GM21723 (cell line): ENCODE measurements at regions not wholly inside any gene's neighbourhood (a gene's known extent, or its start where the extent isn't known, plus 50 kb on each side); places are given as distances from the start of the nearest gene placed in this dataset.
A peak's percentile ranks its signal among the peaks of the same experiment; 100 is the strongest.

Source experiments
- ATAC-seq: cut with Tn5 transposase; IDR thresholded peaks from one replicate; pipeline ENCODE4 v1.9.1; 2021; ENCODE audit warnings: mild to moderate bottlenecking, moderate library complexity; ENCODE audit not compliant: unreplicated experiment

DNA sequence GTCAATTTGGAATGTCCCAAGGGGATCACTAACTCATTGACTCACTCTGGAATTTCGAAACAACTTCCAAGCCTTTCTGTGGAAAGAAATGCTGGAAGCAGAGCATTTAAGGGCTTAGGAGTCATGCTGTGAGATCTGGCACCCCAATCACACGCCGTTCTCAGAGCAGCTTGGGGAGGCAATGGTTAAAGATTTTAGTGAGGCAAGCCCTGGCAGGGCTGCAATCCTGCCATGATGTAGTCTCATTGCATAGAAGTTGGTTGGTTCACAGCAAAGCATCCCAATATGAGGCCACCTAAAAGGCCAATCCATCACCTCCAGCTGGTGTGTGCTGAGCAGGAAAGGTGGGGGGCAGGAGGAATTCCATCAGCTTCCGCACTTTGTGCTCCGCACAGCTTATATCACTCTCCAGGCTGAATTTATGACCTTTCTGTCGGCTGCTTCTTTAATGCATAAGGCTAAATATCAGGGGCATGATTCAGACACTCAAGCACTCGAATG is 1043.9 kb upstream of the POU3F3 start:
- no peak for ATAC-seq

GRCh38 chr2:103810875-103811274 is 1043.0 kb upstream of the POU3F3 start:
- ATAC-seq: no peak

DNA sequence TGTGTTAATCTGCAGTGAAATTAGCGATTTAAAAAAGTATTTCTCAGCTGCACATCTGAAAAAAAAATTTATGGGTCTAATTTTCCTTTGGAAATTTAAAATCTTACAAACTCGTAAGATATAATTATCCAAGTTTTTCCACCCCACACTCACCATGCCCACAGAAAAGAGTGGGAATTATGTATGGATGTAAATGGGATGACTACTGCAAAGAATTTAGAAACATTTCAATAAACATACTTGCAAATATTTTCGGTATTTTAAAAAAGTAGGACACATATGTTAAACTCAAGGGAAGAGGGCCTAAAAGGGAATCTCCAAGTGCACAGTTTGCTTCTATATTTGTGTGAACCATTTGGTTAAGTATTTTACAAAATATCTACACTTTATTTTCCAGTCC is 1039.9 kb upstream of the POU3F3 start:
- no peak for ATAC-seq

DNA sequence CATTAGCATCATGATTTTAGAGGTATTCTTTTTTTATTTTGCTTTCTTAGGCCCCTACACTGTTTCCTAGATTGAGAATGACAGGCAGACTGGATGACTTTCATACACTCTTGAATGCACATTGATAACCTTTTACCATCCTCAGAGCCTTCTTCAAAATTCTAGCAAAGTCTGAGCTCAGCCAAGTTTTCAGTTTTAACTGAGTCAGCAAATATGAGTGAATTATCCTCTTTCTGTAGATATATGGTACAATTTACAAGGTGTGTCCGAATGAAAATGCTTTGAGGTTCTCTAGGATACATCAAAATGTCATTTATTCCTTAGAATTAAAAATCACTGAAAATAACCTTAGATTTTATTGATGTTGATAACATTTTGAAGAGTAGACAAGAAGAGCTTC is 1038.2 kb upstream of the POU3F3 start:
- ATAC-seq: no peak

- ATAC-seq: no peak
These were observed 1036.2 kb upstream of the POU3F3 start for GRCh38 chr2:103817746-103818145.

DNA sequence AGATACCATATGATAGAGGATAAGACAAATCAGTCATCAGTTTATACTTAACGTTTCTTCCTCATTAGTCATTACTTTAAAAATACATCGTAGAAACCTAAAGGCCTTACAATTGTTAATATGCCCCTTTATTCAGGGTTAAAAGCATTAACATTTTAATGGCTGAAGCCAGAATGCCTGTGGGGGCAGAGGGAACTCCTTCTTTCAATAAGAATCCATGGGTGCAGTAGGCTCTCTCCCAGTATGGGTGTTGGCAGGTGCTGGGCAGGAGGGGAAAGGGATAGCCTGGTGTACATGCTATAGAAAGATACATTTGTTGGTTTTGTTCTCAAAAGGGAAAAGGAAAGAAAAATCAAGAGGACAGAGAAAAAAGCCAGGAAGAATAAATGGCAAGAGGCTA is 1035.7 kb upstream of the POU3F3 start:
- no peak for ATAC-seq

DNA sequence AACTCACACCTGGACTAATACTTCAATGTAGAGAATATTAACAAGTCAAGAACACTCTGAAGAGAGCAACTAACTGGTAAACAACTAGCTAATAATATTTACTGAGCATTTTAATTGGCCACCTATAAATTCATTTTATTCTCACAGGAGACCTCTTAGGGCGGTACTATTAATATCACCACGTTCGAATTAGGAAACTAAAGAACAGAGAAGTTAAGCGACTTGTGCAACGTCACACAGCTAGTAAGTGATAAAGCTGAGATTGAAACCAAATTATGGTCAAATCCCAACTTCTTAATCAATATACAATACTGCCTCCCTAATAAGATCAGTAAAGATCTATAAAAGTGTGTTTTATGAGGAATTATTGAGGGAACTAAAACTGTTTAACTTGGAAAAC is 1034.3 kb upstream of the POU3F3 start:
- ATAC-seq: no peak

GRCh38 chr2:103823847-103824246 is 1030.1 kb upstream of the POU3F3 start:
- ATAC-seq: no peak

GRCh38 chr2:103847276-103847675 is 1006.6 kb upstream of the POU3F3 start:
- no peak for ATAC-seq

- ATAC-seq: no peak
These were observed 994.7 kb upstream of the POU3F3 start for GRCh38 chr2:103859238-103859637.

DNA sequence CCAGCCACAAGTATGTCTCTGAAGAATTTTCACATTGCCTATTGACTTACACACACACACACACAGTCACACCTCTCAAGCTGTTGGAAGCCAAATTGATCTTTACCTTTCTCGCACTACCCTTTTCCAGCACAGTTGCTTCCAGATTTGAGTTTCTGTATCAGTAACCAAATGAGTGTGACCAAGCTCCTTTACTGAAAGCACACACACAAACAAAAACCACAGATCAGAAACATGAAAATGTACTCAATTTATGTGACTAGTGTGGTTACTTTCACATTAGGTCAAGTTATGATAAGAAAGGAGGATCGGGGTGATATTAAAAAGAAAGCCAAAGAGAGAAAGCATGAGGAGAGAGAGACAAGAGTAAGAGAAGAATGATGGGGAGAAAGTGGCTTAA is 993.9 kb upstream of the POU3F3 start:
- ATAC-seq: peak; percentile 52

DNA sequence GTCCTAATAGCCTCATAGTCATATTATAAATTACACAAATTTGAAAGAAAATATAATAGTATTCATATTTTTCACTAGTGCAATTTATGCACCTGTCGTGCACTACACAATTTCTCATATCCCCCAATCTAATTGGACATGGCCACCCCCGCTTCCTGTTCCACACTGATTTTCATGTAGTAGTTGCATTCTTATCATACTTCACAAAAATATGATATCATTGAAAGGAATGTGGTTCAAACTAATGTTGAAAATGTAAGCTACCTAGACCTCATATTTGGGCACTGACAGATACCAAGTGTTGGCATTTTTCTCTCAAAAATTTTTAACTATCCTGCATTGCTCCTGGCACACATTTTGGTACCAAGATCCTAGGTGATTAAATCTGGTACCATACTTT is 985.5 kb upstream of the POU3F3 start:
- ATAC-seq: no peak

- ATAC-seq: no peak
These were observed 980.1 kb upstream of the POU3F3 start for GRCh38 chr2:103873716-103874351.

DNA sequence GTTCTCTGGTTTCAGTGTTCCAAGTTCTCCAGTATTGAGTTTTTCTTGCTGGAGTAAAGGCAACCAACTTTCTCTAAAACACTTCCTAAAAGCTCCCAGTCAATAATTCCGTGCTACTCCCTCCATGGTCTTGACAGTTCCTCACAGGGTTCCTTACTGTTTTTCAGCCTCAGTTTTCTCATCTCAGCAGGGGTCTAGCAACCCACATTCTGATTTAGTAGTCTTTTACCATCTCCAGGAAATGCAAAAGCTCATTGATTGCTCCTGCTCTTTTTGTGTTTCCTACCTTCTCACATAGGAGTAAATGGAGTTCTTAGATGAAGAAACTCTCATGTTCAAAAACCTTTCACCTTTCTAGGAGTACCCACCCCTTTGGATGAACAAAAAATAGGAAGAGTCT is 978.8 kb upstream of the POU3F3 start:
- no peak for ATAC-seq

- no peak for ATAC-seq
These were observed 978.4 kb upstream of the POU3F3 start for GRCh38 chr2:103875531-103875930.

GRCh38 chr2:103876611-103877010 is 977.3 kb upstream of the POU3F3 start:
- no peak for ATAC-seq

GRCh38 chr2:103879101-103879500 is 974.8 kb upstream of the POU3F3 start:
- no peak for ATAC-seq

DNA sequence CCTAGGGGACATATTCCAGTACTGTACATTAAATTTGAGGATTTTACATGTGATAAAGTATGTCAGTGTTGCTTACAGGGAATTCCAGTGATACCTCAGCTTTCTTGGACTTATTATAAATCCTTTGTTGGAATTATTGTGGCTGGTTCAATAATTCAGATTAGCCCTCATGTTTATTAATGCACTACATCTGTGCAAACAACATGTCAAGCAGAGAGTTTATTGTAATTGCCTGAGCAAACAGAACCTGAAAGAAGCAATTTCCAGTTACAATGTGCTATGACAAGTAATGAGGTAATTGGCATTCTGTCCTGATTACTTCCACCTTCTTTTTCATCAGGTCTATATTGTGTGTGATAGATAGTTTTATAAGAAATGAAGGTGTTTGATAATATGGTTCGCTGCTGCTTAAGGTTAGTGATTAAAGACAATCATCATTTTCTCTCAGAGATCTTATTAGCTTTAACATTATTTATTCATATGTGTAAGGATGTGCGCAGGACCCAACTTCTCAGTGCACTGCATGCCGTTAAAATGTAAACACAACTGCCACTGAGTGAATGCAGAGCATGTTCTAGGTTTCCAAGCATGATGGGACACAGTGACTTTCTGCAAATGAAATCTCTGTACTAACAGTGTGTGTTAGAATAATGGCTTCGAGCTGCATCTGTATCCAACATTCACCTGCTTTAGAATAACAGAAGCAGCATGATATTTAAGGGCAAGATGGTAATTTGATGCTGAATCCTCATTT is 973.7 kb upstream of the POU3F3 start:
- ATAC-seq: no peak

GRCh38 chr2:103887625-103888024 is 966.3 kb upstream of the POU3F3 start:
- ATAC-seq: no peak

- no peak for ATAC-seq
These were observed 957.7 kb upstream of the POU3F3 start for GRCh38 chr2:103896182-103896581.

GRCh38 chr2:103898561-103898960 is 955.4 kb upstream of the POU3F3 start:
- no peak for ATAC-seq

DNA sequence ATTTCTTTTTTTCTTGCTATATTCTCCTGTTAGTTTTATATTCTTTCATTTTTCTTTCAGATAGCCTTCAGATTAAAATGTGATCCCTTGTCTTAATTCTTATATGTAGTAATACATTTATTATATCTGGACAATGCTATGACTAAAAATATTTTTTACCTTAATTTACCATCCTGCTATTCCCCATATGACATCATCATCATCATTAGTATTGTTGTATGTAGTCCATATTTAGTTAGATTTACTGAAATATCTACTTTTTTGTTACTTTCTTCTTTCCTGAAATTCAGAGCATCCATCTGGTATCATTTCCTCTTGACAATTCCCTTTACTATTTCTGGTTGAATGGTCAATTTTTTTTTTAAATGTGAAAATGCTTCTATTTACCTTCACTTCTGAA is 951.6 kb upstream of the POU3F3 start:
- ATAC-seq: no peak

DNA sequence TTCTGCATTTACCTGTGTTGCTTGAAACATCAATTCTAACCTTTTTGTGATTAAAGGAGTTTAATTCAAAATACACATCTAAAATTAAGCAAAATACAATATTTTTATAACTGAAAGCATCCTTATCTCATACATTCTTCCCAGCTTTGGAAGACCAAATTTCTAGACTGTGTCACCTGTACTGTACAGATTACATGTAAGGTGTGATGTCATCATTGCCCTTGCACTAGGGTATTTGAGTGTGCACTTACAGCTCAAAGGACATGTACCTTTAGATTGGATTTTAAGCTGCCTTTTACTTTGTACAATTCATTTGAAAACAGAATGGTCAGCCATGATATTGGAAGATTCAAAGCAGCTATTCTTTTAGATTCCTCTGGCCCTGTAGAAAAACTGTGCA is 932.8 kb upstream of the POU3F3 start:
- ATAC-seq: no peak
